Esophagus squamous epithelium (tissue), 4 donors: ENCODE measurements at regions not wholly inside any gene's neighbourhood (a gene's known extent, or its start where the extent isn't known, plus 50 kb on each side); places are given as distances from the start of the nearest gene placed in this dataset.

Experiments used
- POLR2A ChIP-seq, 4 donors: fragments of 450-650 bp; IDR thresholded peaks; one replicate each; pipeline ENCODE4 v1.6.1; 2017; ENCODE audit warnings: antibody characterized with exemption in 4 of 4, mild to moderate bottlenecking in 4 of 4, moderate library complexity in 3 of 4
- TF ChIP-seq, protein P1 (sequence below), 6 experiments: fragments of 450-650 bp in 4 of 6; fragments of 200-600 bp in 2 of 6; sonication (generic) in 2 of 6; IDR thresholded peaks; one replicate each; pipeline ENCODE4 v1.5.1; 2016 to 2019; ENCODE audit warnings: antibody characterized with exemption in 6 of 6, mild to moderate bottlenecking in 4 of 6, moderate library complexity in 4 of 6

DNA sequence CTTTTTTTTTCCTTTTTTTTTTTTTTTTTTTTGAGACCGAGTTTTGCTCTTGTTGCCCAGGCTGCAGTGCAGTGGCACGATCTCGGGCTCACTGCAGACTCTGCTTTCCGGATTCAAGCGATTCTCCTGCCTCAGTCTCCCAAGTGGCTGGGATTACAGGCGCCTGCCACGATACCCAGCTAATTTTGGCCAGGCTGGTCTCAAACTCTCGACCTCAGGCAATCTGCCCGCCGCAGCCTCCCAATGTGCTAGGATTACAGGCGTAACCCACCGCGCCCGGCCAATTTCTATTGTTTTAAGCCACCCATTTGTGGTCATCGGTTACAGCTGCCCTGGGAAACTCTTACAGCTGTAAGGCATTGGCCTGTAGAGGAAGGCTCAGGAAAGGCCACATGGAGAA, 617.7 kb downstream of the GABRG2 start:
- TF ChIP-seq, protein P1, sequence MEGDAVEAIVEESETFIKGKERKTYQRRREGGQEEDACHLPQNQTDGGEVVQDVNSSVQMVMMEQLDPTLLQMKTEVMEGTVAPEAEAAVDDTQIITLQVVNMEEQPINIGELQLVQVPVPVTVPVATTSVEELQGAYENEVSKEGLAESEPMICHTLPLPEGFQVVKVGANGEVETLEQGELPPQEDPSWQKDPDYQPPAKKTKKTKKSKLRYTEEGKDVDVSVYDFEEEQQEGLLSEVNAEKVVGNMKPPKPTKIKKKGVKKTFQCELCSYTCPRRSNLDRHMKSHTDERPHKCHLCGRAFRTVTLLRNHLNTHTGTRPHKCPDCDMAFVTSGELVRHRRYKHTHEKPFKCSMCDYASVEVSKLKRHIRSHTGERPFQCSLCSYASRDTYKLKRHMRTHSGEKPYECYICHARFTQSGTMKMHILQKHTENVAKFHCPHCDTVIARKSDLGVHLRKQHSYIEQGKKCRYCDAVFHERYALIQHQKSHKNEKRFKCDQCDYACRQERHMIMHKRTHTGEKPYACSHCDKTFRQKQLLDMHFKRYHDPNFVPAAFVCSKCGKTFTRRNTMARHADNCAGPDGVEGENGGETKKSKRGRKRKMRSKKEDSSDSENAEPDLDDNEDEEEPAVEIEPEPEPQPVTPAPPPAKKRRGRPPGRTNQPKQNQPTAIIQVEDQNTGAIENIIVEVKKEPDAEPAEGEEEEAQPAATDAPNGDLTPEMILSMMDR (IDR thresholded peaks at IDR 0.05): no peak
- TF ChIP-seq POLR2A (IDR thresholded peaks at IDR 0.05): no peak
